ENCODE measurements at regions not wholly inside any gene's neighbourhood (a gene's known extent, or its start where the extent isn't known, plus 50 kb on each side); places are given as distances from the start of the nearest gene placed in this dataset.

DNA sequence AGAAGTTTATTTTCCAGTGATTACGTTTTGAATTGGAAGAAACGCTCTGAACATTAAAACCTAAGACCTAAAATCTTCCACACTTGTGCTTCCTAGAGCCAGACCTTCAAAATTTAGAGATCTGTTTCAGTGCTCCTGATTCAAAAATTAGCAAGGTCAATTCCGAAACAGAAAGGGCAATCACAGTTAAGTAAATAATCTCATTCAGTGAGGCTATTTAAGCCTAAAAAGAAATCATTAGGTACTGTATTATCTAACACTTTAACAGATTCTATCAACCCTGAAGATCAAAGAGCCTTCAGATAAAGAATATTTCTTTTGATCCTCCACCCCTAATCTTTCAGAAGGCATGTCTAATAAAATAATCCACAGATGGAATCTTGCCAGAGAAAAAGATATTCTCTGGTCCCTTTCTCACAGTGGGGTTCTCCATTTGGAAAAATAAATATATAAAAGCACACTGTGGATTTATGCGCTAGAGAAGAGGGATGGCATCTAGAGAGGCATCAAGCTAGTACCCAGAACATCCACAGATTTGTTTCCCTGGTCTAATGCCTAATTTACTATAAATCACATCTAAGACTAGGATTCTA, 54.4 kb downstream of the ZZZ3 start:
- Histone ChIP-seq H3K9me2 (ENCODE audit: insufficient read depth) (no peaks in the 10 kb centered on the region), H3K4me3 (no peak overlapping the region), H3K4me1 (ENCODE audit: insufficient read depth) (no peaks in the 10 kb centered on the region), H3K4me2 (no peak overlapping the region), H3K27me3 (ENCODE audit: insufficient read depth) (no peaks in the 10 kb centered on the region), H3K79me2 (replicated peaks; ENCODE audit: insufficient read depth) (no peaks in the 10 kb centered on the region), H3F3A (replicated peaks; ENCODE audit: low read depth) (no peaks in the 10 kb centered on the region), H2AFZ (no peak overlapping the region), H3K27ac (ENCODE audit: low read depth) (no peak overlapping the region), H3K36me3 (ENCODE audit: insufficient read depth) (peaks cover 10% of the 10 kb centered on the region), H4K20me1 (replicated peaks; ENCODE audit: insufficient read depth) (no peaks in the 10 kb centered on the region; the same call in 1 of the 2 replicates)
- DNase-seq (ENCODE audit: low spot score): no peak
- Mint-ChIP-seq H3K9me3 (peaks cover 9% of the 10 kb centered on the region; the same call in 1 of the 3 replicates), H3K36me3 (ENCODE audit: low read depth) (peaks cover 70% of the 10 kb centered on the region), H3K4me3 (no peak overlapping the region), H3K27me3 (ENCODE audit: insufficient read depth, low read depth, poor library complexity) (no peaks in the 10 kb centered on the region), H3K27ac (no peak overlapping the region), H3K4me1 (no peaks in the 10 kb centered on the region)
- TF ChIP-seq, protein P1, sequence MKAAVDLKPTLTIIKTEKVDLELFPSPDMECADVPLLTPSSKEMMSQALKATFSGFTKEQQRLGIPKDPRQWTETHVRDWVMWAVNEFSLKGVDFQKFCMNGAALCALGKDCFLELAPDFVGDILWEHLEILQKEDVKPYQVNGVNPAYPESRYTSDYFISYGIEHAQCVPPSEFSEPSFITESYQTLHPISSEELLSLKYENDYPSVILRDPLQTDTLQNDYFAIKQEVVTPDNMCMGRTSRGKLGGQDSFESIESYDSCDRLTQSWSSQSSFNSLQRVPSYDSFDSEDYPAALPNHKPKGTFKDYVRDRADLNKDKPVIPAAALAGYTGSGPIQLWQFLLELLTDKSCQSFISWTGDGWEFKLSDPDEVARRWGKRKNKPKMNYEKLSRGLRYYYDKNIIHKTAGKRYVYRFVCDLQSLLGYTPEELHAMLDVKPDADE (IDR thresholded peaks at IDR 0.05): no peak
- TF ChIP-seq CREB1 (CRISPR knock-in tag; IDR thresholded peaks at IDR 0.05; ENCODE audit: low read depth) (no peak), EZH2 (IDR thresholded peaks at IDR 0.05; ENCODE audit: low read depth, unreplicated experiment) (no peak), ZNF114 (CRISPR knock-in tag; IDR thresholded peaks at IDR 0.05) (no peak), NANOG (IDR thresholded peaks at IDR 0.05; ENCODE audit: borderline replicate concordance) (no peak), ZNF331 (CRISPR knock-in tag; IDR thresholded peaks at IDR 0.05; ENCODE audit: low read depth) (no peak), JUNB (IDR thresholded peaks at IDR 0.05; ENCODE audit: unreplicated experiment) (no peak), STAT1 (IDR thresholded peaks at IDR 0.05; ENCODE audit: unreplicated experiment) (no peak), EZH2phosphoT487 (IDR thresholded peaks at IDR 0.05; ENCODE audit: unreplicated experiment) (no peak), POLR2AphosphoS5 (IDR thresholded peaks at IDR 0.05; ENCODE audit: low read depth) (no peak)
- TF ChIP-seq, protein P2, sequence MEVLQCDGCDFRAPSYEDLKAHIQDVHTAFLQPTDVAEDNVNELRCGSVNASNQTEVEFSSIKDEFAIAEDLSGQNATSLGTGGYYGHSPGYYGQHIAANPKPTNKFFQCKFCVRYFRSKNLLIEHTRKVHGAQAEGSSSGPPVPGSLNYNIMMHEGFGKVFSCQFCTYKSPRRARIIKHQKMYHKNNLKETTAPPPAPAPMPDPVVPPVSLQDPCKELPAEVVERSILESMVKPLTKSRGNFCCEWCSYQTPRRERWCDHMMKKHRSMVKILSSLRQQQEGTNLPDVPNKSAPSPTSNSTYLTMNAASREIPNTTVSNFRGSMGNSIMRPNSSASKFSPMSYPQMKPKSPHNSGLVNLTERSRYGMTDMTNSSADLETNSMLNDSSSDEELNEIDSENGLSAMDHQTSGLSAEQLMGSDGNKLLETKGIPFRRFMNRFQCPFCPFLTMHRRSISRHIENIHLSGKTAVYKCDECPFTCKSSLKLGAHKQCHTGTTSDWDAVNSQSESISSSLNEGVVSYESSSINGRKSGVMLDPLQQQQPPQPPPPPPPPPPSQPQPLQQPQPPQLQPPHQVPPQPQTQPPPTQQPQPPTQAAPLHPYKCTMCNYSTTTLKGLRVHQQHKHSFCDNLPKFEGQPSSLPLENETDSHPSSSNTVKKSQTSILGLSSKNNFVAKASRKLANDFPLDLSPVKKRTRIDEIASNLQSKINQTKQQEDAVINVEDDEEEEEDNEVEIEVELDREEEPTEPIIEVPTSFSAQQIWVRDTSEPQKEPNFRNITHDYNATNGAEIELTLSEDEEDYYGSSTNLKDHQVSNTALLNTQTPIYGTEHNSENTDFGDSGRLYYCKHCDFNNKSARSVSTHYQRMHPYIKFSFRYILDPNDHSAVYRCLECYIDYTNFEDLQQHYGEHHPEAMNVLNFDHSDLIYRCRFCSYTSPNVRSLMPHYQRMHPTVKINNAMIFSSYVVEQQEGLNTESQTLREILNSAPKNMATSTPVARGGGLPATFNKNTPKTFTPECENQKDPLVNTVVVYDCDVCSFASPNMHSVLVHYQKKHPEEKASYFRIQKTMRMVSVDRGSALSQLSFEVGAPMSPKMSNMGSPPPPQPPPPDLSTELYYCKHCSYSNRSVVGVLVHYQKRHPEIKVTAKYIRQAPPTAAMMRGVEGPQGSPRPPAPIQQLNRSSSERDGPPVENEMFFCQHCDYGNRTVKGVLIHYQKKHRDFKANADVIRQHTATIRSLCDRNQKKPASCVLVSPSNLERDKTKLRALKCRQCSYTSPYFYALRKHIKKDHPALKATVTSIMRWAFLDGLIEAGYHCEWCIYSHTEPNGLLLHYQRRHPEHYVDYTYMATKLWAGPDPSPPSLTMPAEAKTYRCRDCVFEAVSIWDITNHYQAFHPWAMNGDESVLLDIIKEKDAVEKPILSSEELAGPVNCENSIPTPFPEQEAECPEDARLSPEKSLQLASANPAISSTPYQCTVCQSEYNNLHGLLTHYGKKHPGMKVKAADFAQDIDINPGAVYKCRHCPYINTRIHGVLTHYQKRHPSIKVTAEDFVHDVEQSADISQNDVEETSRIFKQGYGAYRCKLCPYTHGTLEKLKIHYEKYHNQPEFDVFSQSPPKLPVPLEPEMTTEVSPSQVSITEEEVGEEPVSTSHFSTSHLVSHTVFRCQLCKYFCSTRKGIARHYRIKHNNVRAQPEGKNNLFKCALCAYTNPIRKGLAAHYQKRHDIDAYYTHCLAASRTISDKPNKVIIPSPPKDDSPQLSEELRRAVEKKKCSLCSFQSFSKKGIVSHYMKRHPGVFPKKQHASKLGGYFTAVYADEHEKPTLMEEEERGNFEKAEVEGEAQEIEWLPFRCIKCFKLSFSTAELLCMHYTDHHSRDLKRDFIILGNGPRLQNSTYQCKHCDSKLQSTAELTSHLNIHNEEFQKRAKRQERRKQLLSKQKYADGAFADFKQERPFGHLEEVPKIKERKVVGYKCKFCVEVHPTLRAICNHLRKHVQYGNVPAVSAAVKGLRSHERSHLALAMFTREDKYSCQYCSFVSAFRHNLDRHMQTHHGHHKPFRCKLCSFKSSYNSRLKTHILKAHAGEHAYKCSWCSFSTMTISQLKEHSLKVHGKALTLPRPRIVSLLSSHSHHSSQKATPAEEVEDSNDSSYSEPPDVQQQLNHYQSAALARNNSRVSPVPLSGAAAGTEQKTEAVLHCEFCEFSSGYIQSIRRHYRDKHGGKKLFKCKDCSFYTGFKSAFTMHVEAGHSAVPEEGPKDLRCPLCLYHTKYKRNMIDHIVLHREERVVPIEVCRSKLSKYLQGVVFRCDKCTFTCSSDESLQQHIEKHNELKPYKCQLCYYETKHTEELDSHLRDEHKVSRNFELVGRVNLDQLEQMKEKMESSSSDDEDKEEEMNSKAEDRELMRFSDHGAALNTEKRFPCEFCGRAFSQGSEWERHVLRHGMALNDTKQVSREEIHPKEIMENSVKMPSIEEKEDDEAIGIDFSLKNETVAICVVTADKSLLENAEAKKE (CRISPR knock-in tag; IDR thresholded peaks at IDR 0.05): no peak
- TF ChIP-seq, protein P3, sequence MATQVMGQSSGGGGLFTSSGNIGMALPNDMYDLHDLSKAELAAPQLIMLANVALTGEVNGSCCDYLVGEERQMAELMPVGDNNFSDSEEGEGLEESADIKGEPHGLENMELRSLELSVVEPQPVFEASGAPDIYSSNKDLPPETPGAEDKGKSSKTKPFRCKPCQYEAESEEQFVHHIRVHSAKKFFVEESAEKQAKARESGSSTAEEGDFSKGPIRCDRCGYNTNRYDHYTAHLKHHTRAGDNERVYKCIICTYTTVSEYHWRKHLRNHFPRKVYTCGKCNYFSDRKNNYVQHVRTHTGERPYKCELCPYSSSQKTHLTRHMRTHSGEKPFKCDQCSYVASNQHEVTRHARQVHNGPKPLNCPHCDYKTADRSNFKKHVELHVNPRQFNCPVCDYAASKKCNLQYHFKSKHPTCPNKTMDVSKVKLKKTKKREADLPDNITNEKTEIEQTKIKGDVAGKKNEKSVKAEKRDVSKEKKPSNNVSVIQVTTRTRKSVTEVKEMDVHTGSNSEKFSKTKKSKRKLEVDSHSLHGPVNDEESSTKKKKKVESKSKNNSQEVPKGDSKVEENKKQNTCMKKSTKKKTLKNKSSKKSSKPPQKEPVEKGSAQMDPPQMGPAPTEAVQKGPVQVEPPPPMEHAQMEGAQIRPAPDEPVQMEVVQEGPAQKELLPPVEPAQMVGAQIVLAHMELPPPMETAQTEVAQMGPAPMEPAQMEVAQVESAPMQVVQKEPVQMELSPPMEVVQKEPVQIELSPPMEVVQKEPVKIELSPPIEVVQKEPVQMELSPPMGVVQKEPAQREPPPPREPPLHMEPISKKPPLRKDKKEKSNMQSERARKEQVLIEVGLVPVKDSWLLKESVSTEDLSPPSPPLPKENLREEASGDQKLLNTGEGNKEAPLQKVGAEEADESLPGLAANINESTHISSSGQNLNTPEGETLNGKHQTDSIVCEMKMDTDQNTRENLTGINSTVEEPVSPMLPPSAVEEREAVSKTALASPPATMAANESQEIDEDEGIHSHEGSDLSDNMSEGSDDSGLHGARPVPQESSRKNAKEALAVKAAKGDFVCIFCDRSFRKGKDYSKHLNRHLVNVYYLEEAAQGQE (IDR thresholded peaks at IDR 0.05; ENCODE audit: unreplicated experiment): no peak
- TF ChIP-seq, protein P4, sequence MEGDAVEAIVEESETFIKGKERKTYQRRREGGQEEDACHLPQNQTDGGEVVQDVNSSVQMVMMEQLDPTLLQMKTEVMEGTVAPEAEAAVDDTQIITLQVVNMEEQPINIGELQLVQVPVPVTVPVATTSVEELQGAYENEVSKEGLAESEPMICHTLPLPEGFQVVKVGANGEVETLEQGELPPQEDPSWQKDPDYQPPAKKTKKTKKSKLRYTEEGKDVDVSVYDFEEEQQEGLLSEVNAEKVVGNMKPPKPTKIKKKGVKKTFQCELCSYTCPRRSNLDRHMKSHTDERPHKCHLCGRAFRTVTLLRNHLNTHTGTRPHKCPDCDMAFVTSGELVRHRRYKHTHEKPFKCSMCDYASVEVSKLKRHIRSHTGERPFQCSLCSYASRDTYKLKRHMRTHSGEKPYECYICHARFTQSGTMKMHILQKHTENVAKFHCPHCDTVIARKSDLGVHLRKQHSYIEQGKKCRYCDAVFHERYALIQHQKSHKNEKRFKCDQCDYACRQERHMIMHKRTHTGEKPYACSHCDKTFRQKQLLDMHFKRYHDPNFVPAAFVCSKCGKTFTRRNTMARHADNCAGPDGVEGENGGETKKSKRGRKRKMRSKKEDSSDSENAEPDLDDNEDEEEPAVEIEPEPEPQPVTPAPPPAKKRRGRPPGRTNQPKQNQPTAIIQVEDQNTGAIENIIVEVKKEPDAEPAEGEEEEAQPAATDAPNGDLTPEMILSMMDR (conservative IDR thresholded peaks at IDR 0.05; ENCODE audit: low read depth in 2 of 2): no peak
- no peak for ATAC-seq

All from GM23338 (cell line).